HUES6 (cell line): ENCODE measurements at regions not wholly inside any gene's neighbourhood (a gene's known extent, or its start where the extent isn't known, plus 50 kb on each side); places are given as distances from the start of the nearest gene placed in this dataset.
"Not testable (repeated sequence)": the region's sequence is repeated elsewhere in the genome, so short reads cannot be mapped to it uniquely, and the experiment has no call there.

Source experiments
- H3K27ac ChIP-seq: 2 replicates; pipeline ENCODE4 v1.7.0; 2013; ENCODE audit warnings: low read depth, mild to moderate bottlenecking, low read length, inconsistent platforms
- H3K27me3 ChIP-seq: 2 replicates; pipeline ENCODE4 v1.6.1; 2013; ENCODE audit warnings: low read length; ENCODE audit not compliant: control insufficient read depth, insufficient read depth
- H3K36me3 ChIP-seq: 2 replicates; pipeline ENCODE4 v1.6.1; 2013; ENCODE audit warnings: low read length; ENCODE audit not compliant: control insufficient read depth, insufficient read depth
- H3K4me1 ChIP-seq: 2 replicates; pipeline ENCODE4 v1.6.1; 2013; ENCODE audit warnings: low read length; ENCODE audit not compliant: control insufficient read depth, insufficient read depth
- H3K4me3 ChIP-seq: 2 replicates; pipeline ENCODE4 v1.5.1; 2013; ENCODE audit warnings: low read depth, low read length
- H3K9ac ChIP-seq: one replicate; pipeline ENCODE4 v1.6.1; 2013; ENCODE audit warnings: mild to moderate bottlenecking, low read length
- H3K9me3 ChIP-seq: 2 replicates; pipeline ENCODE4 v1.6.1; 2013; ENCODE audit warnings: low read depth, low read length; ENCODE audit not compliant: control insufficient read depth, insufficient read depth

GRCh38 chr1:224029286-224030025 lies 84.5 kb upstream of the FBXO28 start:
- not testable (repeated sequence) for H3K36me3 ChIP-seq, H3K27me3 ChIP-seq, H3K4me3 ChIP-seq, H3K4me1 ChIP-seq, H3K9ac ChIP-seq, H3K9me3 ChIP-seq, H3K27ac ChIP-seq

- H3K9ac ChIP-seq, H3K36me3 ChIP-seq, H3K9me3 ChIP-seq, H3K27ac ChIP-seq, H3K4me3 ChIP-seq, H3K4me1 ChIP-seq, H3K27me3 ChIP-seq: not testable (repeated sequence)
Measured at GRCh38 chr1:224028802-224029201, 85.1 kb upstream of the FBXO28 start.

- H3K27ac ChIP-seq, H3K36me3 ChIP-seq, H3K4me3 ChIP-seq, H3K4me1 ChIP-seq, H3K9ac ChIP-seq, H3K9me3 ChIP-seq, H3K27me3 ChIP-seq: not testable (repeated sequence)
Measured at GRCh38 chr1:224023122-224023521, 90.8 kb upstream of the FBXO28 start.

DNA sequence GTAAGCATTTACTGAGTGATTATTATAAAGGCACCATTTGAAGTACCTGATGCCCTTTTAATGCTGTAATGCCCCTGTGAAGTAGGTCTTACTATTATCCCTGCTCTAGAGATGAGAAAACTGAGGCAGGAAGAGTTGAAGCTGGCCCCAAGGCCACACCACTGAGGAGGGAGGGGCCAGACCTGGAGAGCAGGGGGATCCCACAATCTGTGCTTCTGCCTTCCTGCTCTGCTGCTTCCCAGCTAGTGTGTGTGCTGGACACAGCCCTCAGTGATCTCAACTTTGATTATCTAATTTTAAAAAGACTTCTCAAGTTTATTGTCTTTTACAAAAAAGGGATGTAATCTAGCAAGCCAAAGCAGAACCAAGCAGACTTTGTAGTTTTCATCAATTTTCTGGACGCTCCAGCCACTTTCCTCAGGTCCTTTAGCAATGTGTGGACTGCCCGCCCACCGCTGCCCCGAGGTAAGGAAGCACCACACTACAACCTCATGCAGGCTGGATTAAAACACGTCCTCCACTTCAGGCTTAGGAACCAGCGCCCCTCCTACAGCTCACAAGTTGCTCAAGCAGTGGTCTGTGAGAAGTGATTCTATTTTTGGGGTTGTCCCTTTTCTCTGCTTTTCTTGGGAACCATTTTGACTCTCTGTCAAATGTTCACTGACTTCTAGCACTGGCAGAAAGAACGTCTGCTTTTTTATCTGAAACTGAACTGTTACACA lies 91.5 kb upstream of the FBXO28 start:
- H3K9me3 ChIP-seq, H3K9ac ChIP-seq, H3K27me3 ChIP-seq, H3K4me3 ChIP-seq, H3K27ac ChIP-seq, H3K4me1 ChIP-seq, H3K36me3 ChIP-seq: not testable (repeated sequence)

DNA sequence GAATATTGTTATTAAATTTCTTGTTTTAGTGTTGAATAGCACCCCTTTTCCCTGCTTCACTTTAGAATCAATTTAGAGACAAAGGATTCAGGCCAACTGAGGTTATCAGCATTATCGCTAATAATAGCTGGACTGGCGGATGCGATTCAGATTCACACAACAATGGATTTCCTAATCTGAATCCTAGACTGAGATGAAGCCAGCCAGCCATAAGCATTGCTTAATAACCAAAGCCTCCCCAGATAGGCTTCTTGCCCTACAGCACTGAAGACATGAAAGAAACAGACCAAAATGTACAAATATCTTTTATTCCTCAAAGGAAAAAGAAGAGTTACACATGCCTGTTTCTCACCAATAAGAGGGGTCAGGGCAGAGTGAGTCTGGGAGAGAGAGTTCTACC lies 94.0 kb upstream of the FBXO28 start:
- not testable (repeated sequence) for H3K27ac ChIP-seq, H3K36me3 ChIP-seq, H3K4me1 ChIP-seq, H3K4me3 ChIP-seq, H3K27me3 ChIP-seq, H3K9me3 ChIP-seq, H3K9ac ChIP-seq

GRCh38 chr1:224015782-224016181 lies 98.1 kb upstream of the FBXO28 start:
- not testable (repeated sequence) for H3K9ac ChIP-seq, H3K27me3 ChIP-seq, H3K36me3 ChIP-seq, H3K4me3 ChIP-seq, H3K4me1 ChIP-seq, H3K27ac ChIP-seq
- peaks cover 48% of the 10 kb centered on the region for H3K9me3 ChIP-seq

DNA sequence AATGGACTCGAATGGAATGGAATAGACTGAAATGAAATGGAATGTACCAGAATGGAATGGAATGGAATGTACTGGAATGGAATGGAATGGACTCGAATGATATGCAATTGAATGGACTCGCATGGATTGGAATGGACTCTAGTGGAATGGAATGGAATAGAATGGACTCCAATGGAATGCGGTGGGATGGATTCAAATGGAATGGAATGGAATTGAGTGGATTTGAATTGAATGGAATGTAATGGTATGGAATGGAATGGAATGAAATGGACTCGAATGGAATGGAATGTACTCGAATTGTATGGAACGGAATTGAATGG lies 99.6 kb upstream of the FBXO28 start:
- H3K27ac ChIP-seq: no peak overlapping the region
- no peaks in the 10 kb centered on the region for H3K36me3 ChIP-seq
- H3K9me3 ChIP-seq: peaks cover 48% of the 10 kb centered on the region

DNA sequence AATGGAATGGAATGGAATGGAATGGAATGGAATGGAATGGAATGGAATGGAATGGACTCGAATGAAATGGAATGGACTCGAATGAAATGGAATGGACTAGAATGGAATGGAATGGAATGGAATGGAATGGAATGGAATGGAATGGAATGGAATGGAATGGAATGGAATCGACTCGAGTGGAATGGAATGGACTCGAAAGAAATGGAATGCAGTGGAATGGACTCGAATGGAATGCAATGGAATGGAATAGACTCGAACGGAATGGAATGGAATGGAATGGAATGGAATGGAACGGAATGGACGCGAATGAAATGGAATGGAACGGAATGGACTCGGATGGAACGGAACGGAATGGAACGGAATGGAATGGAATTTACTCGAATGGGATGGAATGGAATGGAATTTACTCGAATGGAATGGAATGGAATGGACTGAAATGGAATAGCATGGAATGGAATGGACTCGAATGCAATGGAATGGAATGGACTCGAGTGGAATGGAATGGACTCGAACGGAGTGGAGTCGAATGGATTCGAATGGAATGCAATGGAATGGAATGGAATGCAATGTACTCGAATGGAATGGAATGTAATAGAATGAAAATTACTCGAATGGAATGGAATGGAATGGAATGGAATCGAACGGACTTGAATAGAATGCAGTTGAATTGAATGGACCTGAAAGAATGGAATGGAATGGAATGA lies 100.1 kb upstream of the FBXO28 start:
- H3K4me1 ChIP-seq, H3K27me3 ChIP-seq, H3K27ac ChIP-seq, H3K36me3 ChIP-seq, H3K4me3 ChIP-seq, H3K9ac ChIP-seq: not testable (repeated sequence)
- H3K9me3 ChIP-seq: peaks cover 49% of the 10 kb centered on the region

More for the DNA sequence above, 99.6 kb upstream of the FBXO28 start:
- Histone ChIP-seq H3K27me3 (no peaks in the 10 kb centered on the region), H3K4me1 (no peaks in the 10 kb centered on the region), H3K4me3 (no peak overlapping the region), H3K9ac (no peak overlapping the region)

- not testable (repeated sequence) for H3K4me1 ChIP-seq, H3K36me3 ChIP-seq, H3K27ac ChIP-seq, H3K27me3 ChIP-seq, H3K9ac ChIP-seq, H3K4me3 ChIP-seq
- peaks cover 52% of the 10 kb centered on the region for H3K9me3 ChIP-seq
Measured at GRCh38 chr1:224012807-224013434, 101.0 kb upstream of the FBXO28 start.

DNA sequence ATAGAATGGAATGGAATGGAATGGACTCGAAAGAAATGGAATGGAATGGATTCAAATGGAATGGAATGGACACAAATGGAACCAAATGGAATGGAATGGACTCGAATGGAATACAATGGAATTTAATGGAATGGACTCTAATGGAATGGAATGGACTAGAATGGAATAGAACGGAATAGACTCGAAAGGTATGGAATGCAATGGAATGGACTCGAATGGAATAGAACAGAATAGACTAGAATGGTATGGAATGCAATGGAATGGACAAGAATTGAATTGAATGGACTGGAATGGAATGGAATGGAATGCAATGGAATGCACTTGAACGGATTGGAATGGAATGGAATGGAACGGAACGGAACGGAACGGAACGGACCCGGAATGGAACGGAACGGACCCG lies 101.7 kb upstream of the FBXO28 start:
- not testable (repeated sequence) for H3K4me3 ChIP-seq, H3K9ac ChIP-seq, H3K36me3 ChIP-seq, H3K27ac ChIP-seq, H3K27me3 ChIP-seq, H3K4me1 ChIP-seq
- peaks cover 52% of the 10 kb centered on the region for H3K9me3 ChIP-seq

DNA sequence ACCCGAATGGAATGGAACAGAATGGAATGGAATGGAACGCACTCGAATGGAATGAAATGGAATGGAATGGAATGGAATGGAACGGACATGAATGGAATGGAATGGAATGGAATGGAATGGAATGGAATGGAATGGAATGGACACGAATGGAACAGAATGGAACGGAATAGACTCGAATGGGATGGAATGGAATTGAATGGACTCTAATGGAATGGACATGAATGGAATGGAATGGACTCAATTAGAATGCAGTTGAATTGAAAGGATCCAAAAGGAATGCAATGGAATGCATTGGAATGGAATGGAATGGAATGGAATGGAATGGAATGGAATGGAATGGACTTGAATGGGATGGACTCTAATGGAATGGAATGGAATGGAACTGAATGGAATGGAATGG lies 102.2 kb upstream of the FBXO28 start:
- H3K27me3 ChIP-seq, H3K9ac ChIP-seq, H3K27ac ChIP-seq, H3K4me3 ChIP-seq, H3K4me1 ChIP-seq, H3K36me3 ChIP-seq: not testable (repeated sequence)
- H3K9me3 ChIP-seq: peaks cover 52% of the 10 kb centered on the region
